ENCODE measurements at regions not wholly inside any gene's neighbourhood (a gene's known extent, or its start where the extent isn't known, plus 50 kb on each side); places are given as distances from the start of the nearest gene placed in this dataset.

GRCh38 chr19:13712767-13713201 lies 51.5 kb upstream of the MRI1 start:
- TF ChIP-seq CTCF (conservative IDR thresholded peaks at IDR 0.05): no peak
- H3K27ac ChIP-seq: no peak overlapping the region

GRCh38 chr19:13707915-13708314 lies 56.4 kb upstream of the MRI1 start:
- no peak for TF ChIP-seq CTCF (conservative IDR thresholded peaks at IDR 0.05)
- no peak overlapping the region for H3K27ac ChIP-seq

- H3K27ac ChIP-seq: no peak overlapping the region
- no peak for TF ChIP-seq CTCF (conservative IDR thresholded peaks at IDR 0.05)
Measured at GRCh38 chr19:13705928-13706447, 58.3 kb upstream of the MRI1 start.

- TF ChIP-seq CTCF (conservative IDR thresholded peaks at IDR 0.05): no peak
- no peak overlapping the region for H3K27ac ChIP-seq
Measured at GRCh38 chr19:13705201-13705600, 59.1 kb upstream of the MRI1 start.

- H3K27ac ChIP-seq: no peak overlapping the region
- TF ChIP-seq CTCF (conservative IDR thresholded peaks at IDR 0.05): no peak
Measured at GRCh38 chr19:13701624-13702023, 62.7 kb upstream of the MRI1 start.

- H3K27ac ChIP-seq: no peak overlapping the region
- TF ChIP-seq CTCF (conservative IDR thresholded peaks at IDR 0.05): no peak
Measured at GRCh38 chr19:13700621-13701020, 63.7 kb upstream of the MRI1 start.

GRCh38 chr19:13699786-13700185 lies 64.5 kb upstream of the MRI1 start:
- TF ChIP-seq CTCF (conservative IDR thresholded peaks at IDR 0.05): no peak
- H3K27ac ChIP-seq: no peak overlapping the region
